ENCODE measurements at regions not wholly inside any gene's neighbourhood (a gene's known extent, or its start where the extent isn't known, plus 50 kb on each side); places are given as distances from the start of the nearest gene placed in this dataset.

- TF ChIP-seq CTCF (IDR thresholded peaks at IDR 0.05) (no peak), POLR2AphosphoS5 (IDR thresholded peaks at IDR 0.05) (no peak)
Measured at GRCh38 chr20:40054311-40054710, 634.7 kb downstream of the MAFB start.
